AG04449 (cell line): ENCODE measurements at regions not wholly inside any gene's neighbourhood (a gene's known extent, or its start where the extent isn't known, plus 50 kb on each side); places are given as distances from the start of the nearest gene placed in this dataset.
"Not testable (repeated sequence)": the region's sequence is repeated elsewhere in the genome, so short reads cannot be mapped to it uniquely, and the experiment has no call there.

Experiments used
- CTCF ChIA-PET: fragments of 350-600 bp; formaldehyde crosslinking; extraction: SDS; loops from one replicate; lab custom pipeline; 2021; ENCODE audit warnings: antibody characterized with exemption; lab: Yijun Ruan, JAX
- POLR2A ChIA-PET: fragments of 400-600, 350-600 bp; formaldehyde crosslinking; extraction: SDS; loops from one replicate; lab custom pipeline; 2020; ENCODE audit warnings: antibody characterized with exemption, inconsistent platforms; lab: Yijun Ruan, JAX
- DNase-seq: peaks from one replicate; pipeline ENCODE4 v3.0.0-alpha.2; 2010; ENCODE audit warnings: low read depth, low spot score
- H3K4me3 ChIP-seq: 2 replicates; pipeline ENCODE4 v1.5.1; 2011; ENCODE audit warnings: low read depth, mild to moderate bottlenecking, control low read depth, low read length
- CTCF ChIP-seq: IDR thresholded peaks from one replicate; pipeline ENCODE4 v1.5.1; 2011; ENCODE audit warnings: mild to moderate bottlenecking, moderate library complexity, low read length, control low read depth, inconsistent platforms; ENCODE audit not compliant: insufficient read depth; ENCODE audit errors: missing control alignments

- ChIA-PET POLR2A (no interaction called here), CTCF (no interaction called here)
- no peak for TF ChIP-seq CTCF
- DNase-seq: no peak
- no peak overlapping the region for H3K4me3 ChIP-seq
Measured at GRCh38 chr2:236367506-236368289, 103.5 kb upstream of the ASB18 start.

- POLR2A ChIA-PET: no interaction called here
- H3K4me3 ChIP-seq: no peak overlapping the region
- CTCF ChIA-PET: no interaction called here
- no peak for TF ChIP-seq CTCF
- DNase-seq: no peak
Measured at GRCh38 chr2:236369661-236370062, 105.5 kb upstream of the ASB18 start.

- POLR2A ChIA-PET: no interaction called here
- H3K4me3 ChIP-seq: no peak overlapping the region
- TF ChIP-seq CTCF: no peak
- no peak for DNase-seq
- CTCF ChIA-PET: no interaction called here
Measured at GRCh38 chr2:236370847-236371409, 106.7 kb upstream of the ASB18 start.

- DNase-seq: no peak
- ChIA-PET CTCF (no interaction called here), POLR2A (no interaction called here)
- no peak overlapping the region for H3K4me3 ChIP-seq
- no peak for TF ChIP-seq CTCF
Measured at GRCh38 chr2:236375973-236376476, 111.8 kb upstream of the ASB18 start.

GRCh38 chr2:236376566-236377244, 112.5 kb upstream of the ASB18 start:
- no peak overlapping the region for H3K4me3 ChIP-seq
- POLR2A ChIA-PET: no interaction called here
- no peak for TF ChIP-seq CTCF
- no peak for DNase-seq
- CTCF ChIA-PET: no interaction called here

GRCh38 chr2:236380051-236380612, 115.9 kb upstream of the ASB18 start:
- no peak for TF ChIP-seq CTCF
- CTCF ChIA-PET: no interaction called here
- DNase-seq: no peak
- H3K4me3 ChIP-seq: no peak overlapping the region
- POLR2A ChIA-PET: no interaction called here

- H3K4me3 ChIP-seq, DNase-seq, POLR2A ChIA-PET, CTCF ChIA-PET: not testable (repeated sequence)
Measured at GRCh38 chr2:236381253-236381652, 117.0 kb upstream of the ASB18 start.

GRCh38 chr2:236389284-236390216, 125.3 kb upstream of the ASB18 start:
- POLR2A ChIA-PET, DNase-seq, H3K4me3 ChIP-seq, CTCF ChIA-PET: not testable (repeated sequence)
